ENCODE measurements at regions not wholly inside any gene's neighbourhood (a gene's known extent, or its start where the extent isn't known, plus 50 kb on each side); places are given as distances from the start of the nearest gene placed in this dataset.

- Histone ChIP-seq H3K9me2 (ENCODE audit: insufficient read depth) (no peaks in the 10 kb centered on the region), H3K79me2 (ENCODE audit: low read depth) (no peaks in the 10 kb centered on the region), H3K4me3 (no peak overlapping the region), H3K9me3 (ENCODE audit: insufficient read depth, low read depth) (no peaks in the 10 kb centered on the region), H3K36me3 (ENCODE audit: low read depth) (no peaks in the 10 kb centered on the region), H3K4me1 (replicated peaks; ENCODE audit: insufficient read depth) (no peaks in the 10 kb centered on the region), H3F3A (ENCODE audit: insufficient read depth, low read depth) (no peaks in the 10 kb centered on the region), H3K4me2 (no peak overlapping the region), H4K20me1 (ENCODE audit: insufficient read depth) (no peaks in the 10 kb centered on the region), H2AFZ (no peak overlapping the region), H3K27ac (no peak overlapping the region), H3K27me3 (ENCODE audit: insufficient read depth, low read depth) (no peaks in the 10 kb centered on the region)
- CTCF ChIA-PET: no interaction called here
- POLR2A ChIA-PET (ENCODE audit: unreplicated experiment): no interaction called here
- no TSS peak for BruUV-seq (replicated peaks)
- TF ChIP-seq EZH2 (IDR thresholded peaks at IDR 0.05; ENCODE audit: low read depth) (no peak), CTCF (conservative IDR thresholded peaks at IDR 0.05) (no peak)
- intact Hi-C loops (cut with micrococcal nuclease; ENCODE audit: unreplicated experiment): no loop called here
- DNase-seq: no peak
Measured at GRCh38 chr12:59887178-59887577, 291.3 kb downstream of the SLC16A7 start.

- H3K79me2 ChIP-seq (ENCODE audit: low read depth): no peaks in the 10 kb centered on the region
- H3K36me3 ChIP-seq (ENCODE audit: low read depth): no peaks in the 10 kb centered on the region
- no peaks in the 10 kb centered on the region for H3K27me3 ChIP-seq (ENCODE audit: insufficient read depth, low read depth)
- H3F3A ChIP-seq (ENCODE audit: insufficient read depth, low read depth): no peaks in the 10 kb centered on the region
- TF ChIP-seq EZH2 (IDR thresholded peaks at IDR 0.05; ENCODE audit: low read depth): no peak
- TF ChIP-seq CTCF (conservative IDR thresholded peaks at IDR 0.05): no peak
- H4K20me1 ChIP-seq (ENCODE audit: insufficient read depth): no peaks in the 10 kb centered on the region
- ChIA-PET POLR2A (ENCODE audit: unreplicated experiment) (no interaction called here), CTCF (no interaction called here)
- intact Hi-C loops (cut with micrococcal nuclease; ENCODE audit: unreplicated experiment): no loop called here
- no peak overlapping the region for H3K4me2 ChIP-seq
- DNase-seq: no peak
- BruUV-seq (replicated peaks): no TSS peak
- no peak overlapping the region for H2AFZ ChIP-seq
- no peaks in the 10 kb centered on the region for H3K4me1 ChIP-seq (replicated peaks; ENCODE audit: insufficient read depth)
- no peak overlapping the region for H3K27ac ChIP-seq
- no peak overlapping the region for H3K4me3 ChIP-seq
- H3K9me3 ChIP-seq (ENCODE audit: insufficient read depth, low read depth): no peaks in the 10 kb centered on the region
- H3K9me2 ChIP-seq (ENCODE audit: insufficient read depth): no peaks in the 10 kb centered on the region
Measured at GRCh38 chr12:59890896-59891579, 295.2 kb downstream of the SLC16A7 start.

- ChIA-PET POLR2A (ENCODE audit: unreplicated experiment) (no interaction called here), CTCF (no interaction called here)
- intact Hi-C loops (cut with micrococcal nuclease; ENCODE audit: unreplicated experiment): no loop called here
- Histone ChIP-seq H3K4me2 (no peak overlapping the region), H3K9me2 (ENCODE audit: insufficient read depth) (no peaks in the 10 kb centered on the region), H4K20me1 (ENCODE audit: insufficient read depth) (no peaks in the 10 kb centered on the region), H3K27ac (no peak overlapping the region), H3K27me3 (ENCODE audit: insufficient read depth, low read depth) (no peaks in the 10 kb centered on the region), H3K36me3 (ENCODE audit: low read depth) (no peaks in the 10 kb centered on the region), H3K79me2 (ENCODE audit: low read depth) (no peaks in the 10 kb centered on the region), H3F3A (ENCODE audit: insufficient read depth, low read depth) (no peaks in the 10 kb centered on the region), H3K4me1 (replicated peaks; ENCODE audit: insufficient read depth) (no peaks in the 10 kb centered on the region), H2AFZ (no peak overlapping the region), H3K9me3 (ENCODE audit: insufficient read depth, low read depth) (no peaks in the 10 kb centered on the region; the same call in 1 of the 2 replicates), H3K4me3 (no peak overlapping the region)
- TF ChIP-seq CTCF (conservative IDR thresholded peaks at IDR 0.05) (no peak), EZH2 (IDR thresholded peaks at IDR 0.05; ENCODE audit: low read depth) (no peak)
- DNase-seq: no peak
- BruUV-seq (replicated peaks): no TSS peak
Measured at GRCh38 chr12:59895166-59895775, 299.4 kb downstream of the SLC16A7 start.
